AG20443 (cell line): ENCODE measurements at regions not wholly inside any gene's neighbourhood (a gene's known extent, or its start where the extent isn't known, plus 50 kb on each side); places are given as distances from the start of the nearest gene placed in this dataset.
"Not testable (repeated sequence)": the region's sequence is repeated elsewhere in the genome, so short reads cannot be mapped to it uniquely, and the experiment has no call there.

ENCODE experiments used
- DNase-seq: peaks from one replicate; pipeline ENCODE4 v3.0.0; 2012; ENCODE audit warnings: low spot score, mixed read lengths

DNA sequence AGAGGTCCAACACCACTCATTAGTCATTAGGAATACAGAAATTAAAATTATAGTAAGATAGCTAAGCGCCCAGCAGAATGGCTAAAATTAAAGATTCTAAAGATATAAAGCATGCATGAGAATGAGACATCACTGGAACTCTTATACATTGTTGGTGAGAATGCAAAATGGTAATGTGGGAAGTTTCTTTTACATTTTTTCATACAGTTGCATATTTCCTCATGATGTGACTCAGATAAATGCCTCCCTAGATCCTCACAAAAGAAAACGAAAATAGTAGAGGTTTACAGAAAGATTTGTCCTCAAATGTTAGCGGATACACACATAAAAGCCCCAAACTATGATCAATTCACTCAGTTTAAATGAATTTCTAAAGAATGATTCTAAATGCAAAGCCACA is 633.7 kb upstream of the GJE1 start:
- DNase-seq: no peak

GRCh38 chr6:141492521-141493284 is 640.0 kb upstream of the GJE1 start:
- no peak for DNase-seq

DNA sequence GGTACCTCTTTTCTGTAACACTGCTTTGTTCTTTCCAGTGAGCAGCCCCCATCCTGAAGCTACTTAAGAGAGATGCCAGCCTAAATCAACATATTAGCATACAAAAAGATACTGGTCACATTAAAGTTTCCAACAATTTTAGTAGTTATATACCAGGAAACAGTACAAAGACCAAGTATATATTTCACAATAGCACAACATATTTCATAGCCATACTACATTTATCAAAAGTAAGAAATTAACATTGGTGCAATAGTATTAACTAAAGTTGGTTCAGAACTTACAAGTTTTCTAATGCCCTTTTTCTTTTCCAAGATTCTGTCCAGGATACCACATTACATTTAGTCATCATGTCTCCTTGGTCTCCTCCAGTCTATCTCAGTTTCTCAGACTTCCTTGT is 641.0 kb upstream of the GJE1 start:
- DNase-seq: no peak

GRCh38 chr6:141490982-141491381 is 641.7 kb upstream of the GJE1 start:
- no peak for DNase-seq

DNA sequence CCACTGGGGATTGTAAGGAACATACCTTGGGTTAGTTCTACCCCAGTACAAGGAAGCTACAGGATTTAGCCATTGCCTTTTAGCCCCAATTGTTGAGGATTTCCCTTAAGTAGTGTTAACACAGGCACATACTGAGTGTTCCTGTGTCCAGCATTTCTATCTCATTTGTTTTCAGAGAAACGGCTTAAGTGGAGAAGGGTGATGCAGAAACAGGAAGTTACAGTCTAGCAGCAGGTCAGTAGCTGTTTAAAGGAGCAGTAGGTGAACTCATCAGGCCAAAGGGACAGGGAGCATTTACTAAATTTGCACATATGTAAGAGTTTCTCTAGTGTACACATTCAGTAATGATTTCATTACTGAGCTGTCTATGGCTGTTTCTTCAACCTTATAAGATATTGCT is 644.2 kb upstream of the GJE1 start:
- no peak for DNase-seq

DNA sequence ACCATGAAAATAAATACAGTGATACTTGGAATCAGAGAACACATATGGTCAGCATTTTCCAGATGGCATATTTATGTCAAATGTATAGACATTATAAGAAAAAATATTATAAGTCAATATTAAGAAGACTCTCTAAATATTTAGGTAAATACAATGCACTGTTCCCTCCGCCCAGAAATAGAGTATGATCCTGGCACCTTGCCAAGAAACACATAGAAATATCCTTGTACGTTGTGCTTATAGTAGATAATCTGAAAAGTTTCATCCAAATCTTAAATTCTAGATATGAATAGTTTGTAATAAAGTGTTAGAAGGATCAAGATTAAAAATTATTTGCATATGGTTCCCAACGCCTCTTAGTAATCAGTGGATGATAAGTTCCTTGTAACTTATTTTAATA is 645.8 kb upstream of the GJE1 start:
- no peak for DNase-seq

DNA sequence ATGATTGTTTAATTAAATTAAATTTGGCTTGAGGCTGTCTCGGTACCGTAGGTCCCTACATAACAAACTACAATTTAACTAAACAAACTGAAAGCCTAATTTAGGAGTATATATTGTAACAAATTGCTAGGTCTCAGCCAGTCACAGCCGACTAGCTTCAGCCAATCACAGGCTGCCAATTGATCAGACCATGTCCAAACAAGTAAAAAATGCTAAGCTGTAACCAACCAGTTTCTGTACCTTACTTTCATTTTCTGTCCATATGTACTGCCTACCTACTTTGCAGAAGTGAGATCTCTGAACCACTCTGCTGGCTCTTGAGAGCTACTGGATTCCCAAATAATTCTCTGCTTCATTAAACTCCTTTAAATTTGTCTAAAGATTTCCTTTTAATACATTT is 648.0 kb upstream of the GJE1 start:
- DNase-seq: no peak

- peak; percentile 72 for DNase-seq
Measured at GRCh38 chr6:141483598-141484061, 649.1 kb upstream of the GJE1 start.

GRCh38 chr6:141482796-141483597 is 649.7 kb upstream of the GJE1 start:
- no peak for DNase-seq

GRCh38 chr6:141475259-141475658 is 657.5 kb upstream of the GJE1 start:
- no peak for DNase-seq

- DNase-seq: no peak
Measured at GRCh38 chr6:141472162-141472928, 660.4 kb upstream of the GJE1 start.

- no peak for DNase-seq
Measured at GRCh38 chr6:141470810-141471209, 661.9 kb upstream of the GJE1 start.

DNA sequence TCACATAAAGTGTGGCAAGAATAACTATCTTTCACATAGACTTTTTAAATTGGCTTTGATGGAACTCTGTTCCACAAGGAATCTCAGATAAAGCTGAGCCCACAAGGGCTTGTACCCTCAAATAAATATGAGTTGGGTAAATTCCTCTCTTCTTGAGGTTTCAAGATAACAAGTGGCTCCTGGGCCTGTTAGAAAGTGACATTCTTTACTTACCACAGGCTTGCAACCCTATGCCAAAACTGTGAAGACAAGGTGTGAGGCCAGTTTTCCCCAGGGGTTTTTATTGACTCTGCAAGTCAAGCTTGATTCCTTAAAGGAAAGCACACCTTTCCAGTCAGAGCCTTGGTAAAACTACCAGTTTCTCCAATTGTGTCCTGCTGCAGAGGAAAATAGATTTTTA is 664.8 kb upstream of the GJE1 start:
- DNase-seq: no peak

- DNase-seq: no peak
Measured at GRCh38 chr6:141467041-141467440, 665.7 kb upstream of the GJE1 start.

GRCh38 chr6:141464896-141465295 is 667.8 kb upstream of the GJE1 start:
- DNase-seq: no peak

DNA sequence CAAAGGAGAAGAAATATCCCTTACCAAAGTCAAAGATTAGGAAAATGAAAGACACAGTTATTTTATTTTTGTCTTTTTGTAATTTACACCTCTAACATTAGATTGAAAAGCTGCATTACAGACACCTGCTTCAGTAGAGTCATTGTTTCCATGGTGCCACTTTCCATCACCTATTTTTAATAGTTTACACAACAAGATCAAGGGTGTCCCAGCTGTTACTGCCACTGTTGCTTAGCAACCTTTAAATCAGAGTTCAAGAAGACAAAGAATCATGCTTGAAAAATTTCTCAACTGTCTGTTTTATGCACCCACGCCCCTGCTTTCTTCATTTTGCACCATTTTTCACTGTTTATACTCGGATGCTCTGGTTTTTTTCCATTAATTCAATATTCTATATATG is 668.2 kb upstream of the GJE1 start:
- peak; percentile 67 for DNase-seq

GRCh38 chr6:141463237-141463977 is 669.3 kb upstream of the GJE1 start:
- DNase-seq: peak; percentile 34

GRCh38 chr6:141460743-141461484 is 671.8 kb upstream of the GJE1 start:
- DNase-seq: no peak

- not testable (repeated sequence) for DNase-seq
Measured at GRCh38 chr6:141460245-141460644, 672.5 kb upstream of the GJE1 start.

DNA sequence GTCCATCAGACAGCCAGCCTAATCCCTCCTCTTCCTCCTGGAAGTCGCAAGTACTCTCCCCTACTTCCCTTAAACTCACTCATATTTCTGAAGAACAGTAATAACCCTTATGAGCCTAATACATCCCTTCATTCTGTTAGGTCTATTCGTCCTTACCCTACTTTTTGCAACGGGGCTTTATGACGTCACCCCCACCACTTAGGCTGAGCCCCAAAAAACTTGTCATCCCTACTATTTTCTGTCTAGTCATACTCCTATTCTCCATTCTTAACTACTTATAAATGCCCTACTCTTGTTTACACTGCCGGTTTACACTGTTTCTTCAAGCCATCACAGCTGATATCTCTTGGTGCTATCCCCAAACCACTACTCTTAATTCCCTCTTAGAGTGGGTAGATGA is 674.7 kb upstream of the GJE1 start:
- not testable (repeated sequence) for DNase-seq

DNA sequence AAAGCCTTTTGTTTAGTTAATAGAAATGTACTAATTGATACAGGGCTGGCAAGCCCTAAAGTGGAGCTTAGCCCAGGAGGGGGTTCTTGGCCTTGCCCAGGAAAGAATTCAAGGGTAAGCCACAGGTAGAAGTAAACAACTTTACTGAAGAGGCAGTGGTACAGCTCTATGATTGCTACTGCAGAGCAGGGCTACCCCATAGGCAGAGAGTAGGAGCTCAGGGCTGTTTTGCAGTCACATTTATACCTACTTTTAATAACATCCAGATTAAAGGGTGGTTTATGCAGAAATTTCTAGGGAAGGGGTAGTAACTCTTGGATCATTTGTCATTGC is 680.4 kb upstream of the GJE1 start:
- no peak for DNase-seq
